ENCODE measurements at regions not wholly inside any gene's neighbourhood (a gene's known extent, or its start where the extent isn't known, plus 50 kb on each side); places are given as distances from the start of the nearest gene placed in this dataset.

DNA sequence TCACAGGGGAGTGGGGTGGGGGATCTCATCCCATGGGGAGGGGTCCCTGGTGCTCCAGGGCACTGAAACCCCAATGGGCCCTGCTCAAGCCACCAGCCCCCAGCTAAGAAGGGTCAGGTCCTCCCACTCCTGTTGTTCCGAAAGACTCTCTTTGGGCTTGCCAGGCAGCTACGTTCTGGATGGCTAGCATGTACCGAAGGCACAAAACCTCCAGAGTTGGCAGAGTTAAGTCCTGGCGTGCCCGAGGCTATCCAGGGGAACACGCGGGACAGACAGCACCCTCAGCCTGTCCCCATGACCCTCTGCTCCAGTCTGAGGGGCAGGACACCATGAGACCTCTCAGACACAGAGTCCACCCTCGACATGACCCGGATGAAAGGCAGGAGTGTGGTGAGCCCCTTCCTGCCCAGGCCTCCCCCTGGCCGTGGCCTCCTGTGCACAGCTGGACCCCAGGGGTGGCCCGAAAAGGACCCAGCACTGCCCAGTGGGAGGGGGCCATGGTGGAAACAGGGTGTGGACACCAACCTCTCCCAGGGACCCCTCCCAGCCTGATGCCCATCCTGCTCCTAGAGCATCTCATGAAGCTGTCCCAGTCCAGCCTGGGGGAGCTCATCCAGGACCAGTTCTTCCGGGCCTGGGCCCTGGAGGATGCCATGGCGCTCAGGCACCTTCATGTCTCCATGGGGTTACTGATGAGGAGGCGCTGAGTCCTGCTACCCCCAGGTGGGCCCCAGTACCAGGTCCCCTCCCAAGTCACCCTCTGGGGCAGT is 53.0 kb upstream of the TPM4 start:
- SMC1A ChIA-PET (ENCODE audit: uncharacterized antibody, unreplicated experiment) = no interaction called here
- in situ Hi-C loops (cut with MboI) (no loop called here), intact Hi-C loops (cut with micrococcal nuclease; ENCODE audit: unreplicated experiment) (no loop called here)
- ATAC-seq (no peak), DNase-seq (ENCODE audit: low read depth, low spot score) (no peak), FAIRE-seq (no peak)
- H3K9me3 ChIP-seq (replicated peaks; ENCODE audit: control insufficient read depth, insufficient read depth, low read length) = no peaks in the 10 kb centered on the region
- BruUV-seq (replicated peaks) = no TSS peak
- H3K9ac ChIP-seq (ENCODE audit: control insufficient read depth, insufficient read depth, low read length) = no peak overlapping the region
- TF ChIP-seq TARDBP (IDR thresholded peaks at IDR 0.05; ENCODE audit: borderline replicate concordance) (no peak), ASH2L (IDR thresholded peaks at IDR 0.05; ENCODE audit: borderline replicate concordance, low read depth) (no peak), TCF12 (IDR thresholded peaks at IDR 0.05; ENCODE audit: low read depth, low read length) (no peak), ZZZ3 (IDR thresholded peaks at IDR 0.05; ENCODE audit: control insufficient read depth, insufficient read length, low read depth) (no peak), EP300 (IDR thresholded peaks at IDR 0.05; ENCODE audit: borderline replicate concordance in 1 of 2, control insufficient read depth in 1 of 2, low read depth in 2 of 2, low read length in 2 of 2) (no peak), RUNX3 (IDR thresholded peaks at IDR 0.05; ENCODE audit: low read length) (no peak)
- CTCF ChIA-PET = no interaction called here
- no peaks in the 10 kb centered on the region for H3K36me3 ChIP-seq (ENCODE audit: control insufficient read depth in 2 of 2, insufficient read depth in 2 of 2, low read length in 1 of 2)
- no peak overlapping the region for H3K27ac ChIP-seq (ENCODE audit: control insufficient read depth, insufficient read depth)
- no peaks in the 10 kb centered on the region for H3K79me2 ChIP-seq (ENCODE audit: control insufficient read depth, insufficient read depth, low read length)
- WGBS (ENCODE audit: insufficient coverage, insufficient replicate concordance, low lambda C conversion rate, missing lambda C conversion rate) = 33% methylated on average over 14 of the region's 14 CpGs
- H3K4me1 ChIP-seq (ENCODE audit: control insufficient read depth, insufficient read depth, low read length) = no peaks in the 10 kb centered on the region
- POLR2A ChIA-PET = no interaction called here
- H3K4me2 ChIP-seq (ENCODE audit: control insufficient read depth, insufficient read depth) = no peak overlapping the region
- H3K4me3 ChIP-seq = no peak overlapping the region
- no peaks in the 10 kb centered on the region for H3K27me3 ChIP-seq (replicated peaks in 1 of 2; ENCODE audit: control insufficient read depth in 2 of 2, insufficient read depth in 2 of 2, low read length in 1 of 2)
- RAD21 ChIA-PET (ENCODE audit: unreplicated experiment) = no interaction called here
- H2AFZ ChIP-seq (ENCODE audit: control insufficient read depth, low read depth, low read length) = no peak overlapping the region
- no peaks in the 10 kb centered on the region for H4K20me1 ChIP-seq (ENCODE audit: control insufficient read depth, insufficient read depth)

DNA sequence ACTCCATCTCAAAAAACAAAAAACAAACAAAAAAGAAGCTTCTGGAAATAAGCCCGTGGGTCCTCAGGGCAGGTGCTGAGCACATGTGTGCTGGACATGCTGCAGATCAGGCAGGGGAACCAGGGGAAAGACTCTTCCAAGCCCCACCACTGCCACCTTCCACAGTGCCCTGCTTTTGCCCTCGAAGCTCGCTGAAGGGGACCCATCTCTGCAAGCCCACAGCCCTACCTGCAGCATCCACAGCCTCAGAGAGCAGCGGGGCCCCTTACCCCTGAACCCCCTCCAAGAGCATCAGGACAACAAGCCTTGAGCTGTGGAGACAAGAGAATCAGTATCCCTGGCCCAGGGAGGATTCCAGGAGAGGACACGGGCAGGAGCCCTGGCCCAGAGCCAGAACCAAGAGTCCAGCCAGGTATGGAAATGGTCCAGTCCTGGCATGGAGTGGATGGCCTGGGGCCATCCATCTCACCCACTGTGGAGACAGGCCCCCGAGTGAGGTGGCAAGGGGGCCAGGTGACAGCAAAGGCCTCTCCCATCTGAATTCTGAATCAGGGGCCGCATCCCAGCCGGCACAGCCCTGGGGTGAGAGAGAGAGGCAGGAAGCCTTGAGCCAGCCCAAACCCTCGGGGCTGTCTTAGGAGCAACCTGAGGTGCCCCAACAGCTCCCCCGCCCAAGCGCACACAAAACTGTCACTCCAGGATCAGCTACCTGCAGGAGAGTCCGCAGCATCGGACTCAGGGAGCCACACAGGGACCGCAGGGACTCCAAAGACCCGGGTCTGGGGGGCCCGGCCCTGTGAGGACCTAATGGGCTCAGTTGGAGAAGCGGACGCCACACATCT is 51.8 kb upstream of the TPM4 start:
- POLR2A ChIA-PET = no interaction called here
- no peaks in the 10 kb centered on the region for H3K36me3 ChIP-seq (ENCODE audit: control insufficient read depth in 2 of 2, insufficient read depth in 2 of 2, low read length in 1 of 2)
- no peak overlapping the region for H2AFZ ChIP-seq (ENCODE audit: control insufficient read depth, low read depth, low read length)
- CTCF ChIA-PET = no interaction called here
- ATAC-seq (no peak), FAIRE-seq (no peak), DNase-seq (ENCODE audit: low read depth, low spot score) (no peak)
- H3K4me2 ChIP-seq (ENCODE audit: control insufficient read depth, insufficient read depth) = no peak overlapping the region
- no peaks in the 10 kb centered on the region for H3K4me1 ChIP-seq (ENCODE audit: control insufficient read depth, insufficient read depth, low read length)
- SMC1A ChIA-PET (ENCODE audit: uncharacterized antibody, unreplicated experiment) = interaction anchor here (0.6 kb wide), 1 partner anchor 1015 kb away, joined by 3 read pairs; no protein-coding TSS in a partner anchor
- H3K79me2 ChIP-seq (ENCODE audit: control insufficient read depth, insufficient read depth, low read length) = no peaks in the 10 kb centered on the region
- no peaks in the 10 kb centered on the region for H3K27me3 ChIP-seq (replicated peaks in 1 of 2; ENCODE audit: control insufficient read depth in 2 of 2, insufficient read depth in 2 of 2, low read length in 1 of 2)
- no peaks in the 10 kb centered on the region for H3K9me3 ChIP-seq (replicated peaks; ENCODE audit: control insufficient read depth, insufficient read depth, low read length)
- RAD21 ChIA-PET (ENCODE audit: unreplicated experiment) = no interaction called here
- H3K9ac ChIP-seq (ENCODE audit: control insufficient read depth, insufficient read depth, low read length) = no peak overlapping the region
- no peak overlapping the region for H3K4me3 ChIP-seq
- no peak overlapping the region for H3K27ac ChIP-seq (ENCODE audit: control insufficient read depth, insufficient read depth)
- BruUV-seq (replicated peaks) = no TSS peak
- in situ Hi-C loops (cut with MboI) (no loop called here), intact Hi-C loops (cut with micrococcal nuclease; ENCODE audit: unreplicated experiment) (no loop called here)
- no peaks in the 10 kb centered on the region for H4K20me1 ChIP-seq (ENCODE audit: control insufficient read depth, insufficient read depth)
- 32% methylated on average over 18 of the region's 18 CpGs for WGBS (ENCODE audit: insufficient coverage, insufficient replicate concordance, low lambda C conversion rate, missing lambda C conversion rate)
- TF ChIP-seq SIX5 (IDR thresholded peaks at IDR 0.05; ENCODE audit: low read depth, low read length, severe bottlenecking) (no peak), LARP7 (IDR thresholded peaks at IDR 0.05) (no peak), MTA3 (IDR thresholded peaks at IDR 0.05; ENCODE audit: borderline replicate concordance, low read length) (no peak), BHLHE40 (IDR thresholded peaks at IDR 0.05; ENCODE audit: borderline replicate concordance in 1 of 2, low read depth in 2 of 2, low read length in 1 of 2) (no peak), EP300 (IDR thresholded peaks at IDR 0.05; ENCODE audit: borderline replicate concordance in 1 of 2, control insufficient read depth in 1 of 2, low read depth in 2 of 2, low read length in 2 of 2) (no peak), ELK1 (IDR thresholded peaks at IDR 0.05; ENCODE audit: low read depth, low read length) (no peak), RFX5 (IDR thresholded peaks at IDR 0.05; ENCODE audit: low read depth, low read length) (no peak)
- TF ChIP-seq, protein P1, sequence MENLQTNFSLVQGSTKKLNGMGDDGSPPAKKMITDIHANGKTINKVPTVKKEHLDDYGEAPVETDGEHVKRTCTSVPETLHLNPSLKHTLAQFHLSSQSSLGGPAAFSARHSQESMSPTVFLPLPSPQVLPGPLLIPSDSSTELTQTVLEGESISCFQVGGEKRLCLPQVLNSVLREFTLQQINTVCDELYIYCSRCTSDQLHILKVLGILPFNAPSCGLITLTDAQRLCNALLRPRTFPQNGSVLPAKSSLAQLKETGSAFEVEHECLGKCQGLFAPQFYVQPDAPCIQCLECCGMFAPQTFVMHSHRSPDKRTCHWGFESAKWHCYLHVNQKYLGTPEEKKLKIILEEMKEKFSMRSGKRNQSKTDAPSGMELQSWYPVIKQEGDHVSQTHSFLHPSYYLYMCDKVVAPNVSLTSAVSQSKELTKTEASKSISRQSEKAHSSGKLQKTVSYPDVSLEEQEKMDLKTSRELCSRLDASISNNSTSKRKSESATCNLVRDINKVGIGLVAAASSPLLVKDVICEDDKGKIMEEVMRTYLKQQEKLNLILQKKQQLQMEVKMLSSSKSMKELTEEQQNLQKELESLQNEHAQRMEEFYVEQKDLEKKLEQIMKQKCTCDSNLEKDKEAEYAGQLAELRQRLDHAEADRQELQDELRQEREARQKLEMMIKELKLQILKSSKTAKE (IDR thresholded peaks at IDR 0.05; ENCODE audit: low read depth, poor library complexity, severe bottlenecking) = no peak
